ENCODE measurements at regions not wholly inside any gene's neighbourhood (a gene's known extent, or its start where the extent isn't known, plus 50 kb on each side); places are given as distances from the start of the nearest gene placed in this dataset.

GRCh38 chr7:41431671-41432070 lies 271.2 kb downstream of the INHBA start:
- no peak for DNase-seq (ENCODE audit: insufficient read length, low spot score, missing footprints)
- H3K27ac ChIP-seq (ENCODE audit: low read depth, low read length), result peak overlapping the region; percentile 42
- H3K4me1 ChIP-seq (ENCODE audit: insufficient read depth, low read length), result no peaks in the 10 kb centered on the region
- H3K27me3 ChIP-seq (ENCODE audit: insufficient read depth, low read length), result no peaks in the 10 kb centered on the region
- no peak overlapping the region for H3K4me2 ChIP-seq (ENCODE audit: insufficient read depth, low read length)
- no peak for TF ChIP-seq CTCF (IDR thresholded peaks at IDR 0.05; ENCODE audit: extremely low read depth, low read depth, low read length)
- no peaks in the 10 kb centered on the region for H4K20me1 ChIP-seq (ENCODE audit: insufficient read depth, low read length)
- no peaks in the 10 kb centered on the region for H3K79me2 ChIP-seq (ENCODE audit: insufficient read depth, low read length)
- H3K36me3 ChIP-seq (ENCODE audit: insufficient read depth, low read length), result no peaks in the 10 kb centered on the region
- H2AFZ ChIP-seq (ENCODE audit: low read length), result no peak overlapping the region
- no peaks in the 10 kb centered on the region for H3K9me3 ChIP-seq (ENCODE audit: low read depth, low read length)
- no peak overlapping the region for H3K4me3 ChIP-seq (ENCODE audit: insufficient read depth, low read length)

- Histone ChIP-seq H3K27me3 (ENCODE audit: insufficient read depth, low read length) (no peaks in the 10 kb centered on the region), H3K79me2 (ENCODE audit: insufficient read depth, low read length) (no peaks in the 10 kb centered on the region), H3K4me2 (ENCODE audit: insufficient read depth, low read length) (no peak overlapping the region), H3K4me1 (ENCODE audit: insufficient read depth, low read length) (peaks cover 15% of the 10 kb centered on the region), H2AFZ (ENCODE audit: low read length) (no peak overlapping the region), H3K4me3 (ENCODE audit: insufficient read depth, low read length) (no peak overlapping the region), H3K27ac (ENCODE audit: low read depth, low read length) (no peak overlapping the region), H3K9me3 (ENCODE audit: low read depth, low read length) (no peaks in the 10 kb centered on the region), H3K36me3 (ENCODE audit: insufficient read depth, low read length) (no peaks in the 10 kb centered on the region), H4K20me1 (ENCODE audit: insufficient read depth, low read length) (no peaks in the 10 kb centered on the region)
- no peak for DNase-seq (ENCODE audit: insufficient read length, low spot score, missing footprints)
- no peak for TF ChIP-seq CTCF (IDR thresholded peaks at IDR 0.05; ENCODE audit: extremely low read depth, low read depth, low read length)
Observed at GRCh38 chr7:41428381-41428780, 274.5 kb downstream of the INHBA start.

GRCh38 chr7:41425926-41426325 lies 277.0 kb downstream of the INHBA start:
- Histone ChIP-seq H3K27ac (ENCODE audit: low read depth, low read length) (peak overlapping the region; percentile 78), H3K27me3 (ENCODE audit: insufficient read depth, low read length) (no peaks in the 10 kb centered on the region), H3K4me3 (ENCODE audit: insufficient read depth, low read length) (no peak overlapping the region), H3K79me2 (ENCODE audit: insufficient read depth, low read length) (no peaks in the 10 kb centered on the region), H2AFZ (ENCODE audit: low read length) (no peak overlapping the region), H3K36me3 (ENCODE audit: insufficient read depth, low read length) (no peaks in the 10 kb centered on the region), H3K9me3 (ENCODE audit: low read depth, low read length) (no peaks in the 10 kb centered on the region), H4K20me1 (ENCODE audit: insufficient read depth, low read length) (no peaks in the 10 kb centered on the region), H3K4me1 (ENCODE audit: insufficient read depth, low read length) (peaks cover 15% of the 10 kb centered on the region), H3K4me2 (ENCODE audit: insufficient read depth, low read length) (peak overlapping the region; percentile 44)
- TF ChIP-seq CTCF (IDR thresholded peaks at IDR 0.05; ENCODE audit: extremely low read depth, low read depth, low read length), result no peak
- peak; percentile 81 for DNase-seq (ENCODE audit: insufficient read length, low spot score, missing footprints)

- no peaks in the 10 kb centered on the region for H4K20me1 ChIP-seq (ENCODE audit: insufficient read depth, low read length)
- H3K4me3 ChIP-seq (ENCODE audit: insufficient read depth, low read length), result no peak overlapping the region
- H3K36me3 ChIP-seq (ENCODE audit: insufficient read depth, low read length), result no peaks in the 10 kb centered on the region
- H3K27ac ChIP-seq (ENCODE audit: low read depth, low read length), result no peak overlapping the region
- TF ChIP-seq CTCF (IDR thresholded peaks at IDR 0.05; ENCODE audit: extremely low read depth, low read depth, low read length), result no peak
- no peaks in the 10 kb centered on the region for H3K79me2 ChIP-seq (ENCODE audit: insufficient read depth, low read length)
- peaks cover 14% of the 10 kb centered on the region for H3K4me1 ChIP-seq (ENCODE audit: insufficient read depth, low read length)
- DNase-seq (ENCODE audit: insufficient read length, low spot score, missing footprints), result no peak
- no peak overlapping the region for H2AFZ ChIP-seq (ENCODE audit: low read length)
- no peaks in the 10 kb centered on the region for H3K9me3 ChIP-seq (ENCODE audit: low read depth, low read length)
- H3K4me2 ChIP-seq (ENCODE audit: insufficient read depth, low read length), result no peak overlapping the region
- H3K27me3 ChIP-seq (ENCODE audit: insufficient read depth, low read length), result no peaks in the 10 kb centered on the region
Observed at GRCh38 chr7:41421056-41421455, 281.8 kb downstream of the INHBA start.

Measured in osteoblast (primary cell).